Ishikawa (cell line): ENCODE measurements at regions not wholly inside any gene's neighbourhood (a gene's known extent, or its start where the extent isn't known, plus 50 kb on each side); places are given as distances from the start of the nearest gene placed in this dataset.

Source experiments
- CEBPB ChIP-seq: IDR thresholded peaks from 2 replicates; pipeline ENCODE4 v1.6.1; 2012
- CREB1 ChIP-seq: IDR thresholded peaks from 2 replicates; pipeline ENCODE4 v1.6.1; 2012; ENCODE audit warnings: low read depth
- EGR1 ChIP-seq: IDR thresholded peaks from 2 replicates; pipeline ENCODE4 v1.6.1; 2012
- EP300 ChIP-seq: IDR thresholded peaks from 2 replicates; pipeline ENCODE4 v1.6.1; 2012; ENCODE audit warnings: borderline replicate concordance
- FOXM1 ChIP-seq: IDR thresholded peaks from 2 replicates; pipeline ENCODE4 v1.6.1; 2012; ENCODE audit warnings: low read depth, borderline replicate concordance
- MAX ChIP-seq: IDR thresholded peaks from 2 replicates; pipeline ENCODE4 v1.6.1; 2012
- NFIC ChIP-seq: IDR thresholded peaks from 2 replicates; pipeline ENCODE4 v1.6.1; 2012
- RAD21 ChIP-seq: IDR thresholded peaks from 2 replicates; pipeline ENCODE4 v1.6.1; 2012; ENCODE audit warnings: low read depth
- REST ChIP-seq: IDR thresholded peaks from 2 replicates; pipeline ENCODE4 v1.6.1; 2012; ENCODE audit warnings: low read depth, mild to moderate bottlenecking
- TAF1 ChIP-seq: IDR thresholded peaks from 2 replicates; pipeline ENCODE4 v1.6.1; 2012; ENCODE audit warnings: low read depth, mild to moderate bottlenecking
- TCF12 ChIP-seq: IDR thresholded peaks from 2 replicates; pipeline ENCODE4 v1.6.1; 2012; ENCODE audit warnings: low read depth
- TEAD4 ChIP-seq: IDR thresholded peaks from 2 replicates; pipeline ENCODE4 v1.6.1; 2012
- USF1 ChIP-seq: IDR thresholded peaks from 2 replicates; pipeline ENCODE4 v1.6.1; 2012
- YY1 ChIP-seq: IDR thresholded peaks from 2 replicates; pipeline ENCODE4 v1.6.1; 2012; ENCODE audit warnings: low read depth
- ZBTB7A ChIP-seq: IDR thresholded peaks from 2 replicates; pipeline ENCODE4 v1.6.1; 2012; ENCODE audit warnings: low read depth

- TF ChIP-seq CEBPB = no peak
- TF ChIP-seq EGR1 = no peak
- no peak for TF ChIP-seq CREB1
- no peak for TF ChIP-seq TEAD4
- TF ChIP-seq MAX = no peak
- TF ChIP-seq RAD21 = no peak
- TF ChIP-seq TCF12 = no peak
- no peak for TF ChIP-seq NFIC
- no peak for TF ChIP-seq TAF1
Measured at GRCh38 chr20:11473983-11474382, 443.7 kb upstream of the BTBD3 start.

GRCh38 chr20:11483697-11484096 lies 434.0 kb upstream of the BTBD3 start:
- no peak for TF ChIP-seq REST
- no peak for TF ChIP-seq ZBTB7A
- no peak for TF ChIP-seq TCF12
- TF ChIP-seq EP300 = no peak
- TF ChIP-seq YY1 = no peak
- TF ChIP-seq USF1 = no peak
- TF ChIP-seq NFIC = no peak
- TF ChIP-seq FOXM1 = no peak
- no peak for TF ChIP-seq CREB1

GRCh38 chr20:11484479-11484878 lies 433.2 kb upstream of the BTBD3 start:
- TF ChIP-seq TCF12 (no peak), REST (no peak), CEBPB (no peak), EP300 (no peak), USF1 (no peak)

- no peak for TF ChIP-seq NFIC
- TF ChIP-seq YY1 = no peak
- no peak for TF ChIP-seq EP300
- TF ChIP-seq FOXM1 = no peak
- TF ChIP-seq CEBPB = no peak
- TF ChIP-seq EGR1 = no peak
- TF ChIP-seq USF1 = no peak
- no peak for TF ChIP-seq MAX
- TF ChIP-seq TAF1 = no peak
- no peak for TF ChIP-seq RAD21
- no peak for TF ChIP-seq TCF12
- TF ChIP-seq REST = no peak
- no peak for TF ChIP-seq CREB1
- no peak for TF ChIP-seq TEAD4
- no peak for TF ChIP-seq ZBTB7A
Measured at GRCh38 chr20:11492386-11492785, 425.3 kb upstream of the BTBD3 start.

- no peak for TF ChIP-seq MAX
- TF ChIP-seq USF1 = no peak
- no peak for TF ChIP-seq TAF1
- no peak for TF ChIP-seq CREB1
- no peak for TF ChIP-seq NFIC
- no peak for TF ChIP-seq TEAD4
- TF ChIP-seq REST = no peak
- no peak for TF ChIP-seq EP300
- TF ChIP-seq RAD21 = no peak
- TF ChIP-seq FOXM1 = no peak
- TF ChIP-seq TCF12 = no peak
- no peak for TF ChIP-seq CEBPB
- no peak for TF ChIP-seq ZBTB7A
- TF ChIP-seq YY1 = no peak
- no peak for TF ChIP-seq EGR1
Measured at GRCh38 chr20:11492846-11493245, 424.8 kb upstream of the BTBD3 start.
